Jurkat, Clone E6-1 (cell line): ENCODE measurements at regions not wholly inside any gene's neighbourhood (a gene's known extent, or its start where the extent isn't known, plus 50 kb on each side); places are given as distances from the start of the nearest gene placed in this dataset.
"Not testable (repeated sequence)": the region's sequence is repeated elsewhere in the genome, so short reads cannot be mapped to it uniquely, and the experiment has no call there.

Experiments used
- DNase-seq: peaks from one replicate; pipeline ENCODE4 v3.0.0-alpha.2; 2011; ENCODE audit warnings: low read depth, low spot score
- H3K4me3 ChIP-seq: 2 replicates; pipeline ENCODE4 v1.5.1; 2011; ENCODE audit warnings: mild to moderate bottlenecking, low read length, control low read depth, moderate library complexity

GRCh38 chr16:80277182-80277581 is 263.6 kb upstream of the DYNLRB2 start:
- DNase-seq = no peak

GRCh38 chr16:80274576-80275191 is 266.1 kb upstream of the DYNLRB2 start:
- H3K4me3 ChIP-seq = no peak overlapping the region
- no peak for DNase-seq

More at GRCh38 chr16:80277182-80277581, 263.6 kb upstream of the DYNLRB2 start:
- H3K4me3 ChIP-seq = no peak overlapping the region

DNA sequence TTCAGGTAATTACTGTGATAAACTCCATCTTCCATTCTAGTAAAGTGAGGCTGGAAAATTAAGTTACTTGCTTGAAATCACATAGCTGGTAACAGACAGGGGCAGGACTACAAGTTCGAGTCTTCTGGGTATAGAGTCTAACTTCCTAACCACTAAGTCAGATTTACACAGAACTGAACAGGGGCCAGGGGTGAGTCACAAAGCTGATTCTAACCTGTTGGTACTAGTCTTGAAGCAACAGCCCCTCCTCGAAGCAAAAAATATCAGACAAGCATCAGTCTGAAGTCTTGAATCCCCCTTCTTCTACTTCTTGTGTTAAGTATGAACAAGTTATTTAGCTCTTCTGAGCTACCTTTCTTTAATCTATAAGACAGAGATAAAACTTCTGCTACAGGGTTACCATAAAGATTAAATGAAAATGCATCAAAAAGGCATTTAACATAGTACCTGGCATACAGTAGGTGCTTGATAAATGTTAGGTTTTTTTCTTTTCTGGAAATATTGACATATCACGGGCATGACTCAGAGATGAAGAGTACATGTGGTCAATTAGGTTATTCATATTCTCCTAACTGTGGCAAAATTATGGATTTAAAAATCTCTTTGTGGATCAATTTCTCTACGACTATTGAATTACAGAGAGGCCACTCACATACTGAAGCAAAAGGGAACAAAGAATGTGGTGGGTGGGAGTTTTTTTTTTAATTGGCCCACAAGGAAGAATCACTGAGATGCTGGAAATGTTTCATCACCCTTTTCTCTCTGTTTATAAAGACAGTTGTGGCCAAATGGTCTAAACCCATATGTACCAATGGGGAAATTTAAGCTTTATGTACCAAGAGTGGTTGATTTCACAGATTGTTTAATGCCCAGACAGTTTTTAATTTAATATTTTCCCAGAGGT is 266.9 kb upstream of the DYNLRB2 start:
- DNase-seq = no peak
- H3K4me3 ChIP-seq = no peak overlapping the region

GRCh38 chr16:80265624-80266306 is 275.0 kb upstream of the DYNLRB2 start:
- no peak overlapping the region for H3K4me3 ChIP-seq
- DNase-seq = no peak

DNA sequence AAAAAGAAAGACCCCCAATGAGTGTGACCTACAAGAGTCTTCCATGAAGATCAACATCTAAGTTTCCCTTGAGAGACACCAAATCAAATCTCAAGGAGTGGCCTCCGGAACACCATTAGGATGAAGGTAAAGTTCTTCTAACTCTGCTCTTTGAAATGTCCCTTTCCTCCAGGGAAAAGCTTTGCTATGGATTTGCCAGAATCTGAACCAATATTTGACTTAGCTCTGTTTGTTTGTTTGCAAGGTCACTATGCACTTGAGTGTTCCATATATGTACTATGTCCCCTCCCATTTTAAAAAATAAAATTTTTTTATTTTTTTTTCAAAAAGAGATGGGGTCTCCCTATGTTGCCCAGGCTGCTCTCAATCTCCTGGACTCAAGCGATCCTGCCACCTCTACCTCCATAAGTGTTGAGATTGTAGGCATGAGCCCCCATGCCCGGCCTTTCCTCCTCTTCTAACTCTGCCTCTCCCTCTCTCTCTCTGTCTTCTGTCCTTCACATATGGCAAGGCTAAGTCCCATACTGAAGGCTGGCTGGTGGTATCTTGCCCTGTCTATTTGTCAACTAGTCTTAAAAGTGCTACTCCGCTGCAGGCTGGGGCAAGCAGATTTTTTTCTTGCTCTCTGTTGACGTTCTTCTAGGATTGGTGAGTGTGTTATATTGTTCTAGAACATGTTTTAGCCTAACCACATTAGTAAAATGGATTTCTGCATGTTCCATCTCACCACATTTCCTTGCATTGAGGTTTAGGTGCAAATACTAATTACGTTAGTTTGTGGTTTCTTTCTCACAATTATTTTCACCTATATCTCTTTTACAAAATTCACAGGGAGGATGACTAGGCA is 276.7 kb upstream of the DYNLRB2 start:
- H3K4me3 ChIP-seq = no peak overlapping the region
- DNase-seq = peak; percentile 16

DNA sequence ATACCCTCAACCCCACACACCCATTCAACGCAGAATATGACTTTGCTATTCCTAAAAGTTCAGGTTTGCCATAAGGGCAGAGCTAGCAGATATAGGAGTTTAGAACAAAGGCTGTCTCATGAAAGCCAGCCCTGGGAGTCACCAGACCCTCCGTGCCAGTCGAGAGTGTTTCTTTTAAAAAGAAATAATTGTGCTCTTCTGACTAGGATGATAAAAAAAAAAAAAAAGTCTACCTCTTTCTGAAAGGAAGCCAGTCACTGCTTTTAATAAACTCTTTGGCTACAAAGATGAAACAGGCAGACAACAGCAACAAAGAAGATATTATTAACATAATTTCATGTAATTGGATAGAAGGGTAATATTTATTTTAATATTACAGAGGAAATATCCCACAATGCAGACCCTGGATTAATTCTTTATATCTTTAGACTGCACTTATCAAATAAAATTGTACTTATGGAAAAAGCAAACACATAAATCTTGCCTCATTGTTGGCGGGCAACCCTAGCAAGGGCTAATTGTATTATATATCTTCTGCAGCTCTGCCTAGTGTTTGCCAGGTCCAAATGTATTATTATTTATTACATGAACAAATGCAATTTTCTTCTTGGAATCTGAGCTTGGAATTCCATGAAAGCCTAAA is 277.5 kb upstream of the DYNLRB2 start:
- DNase-seq = no peak
- no peak overlapping the region for H3K4me3 ChIP-seq

DNA sequence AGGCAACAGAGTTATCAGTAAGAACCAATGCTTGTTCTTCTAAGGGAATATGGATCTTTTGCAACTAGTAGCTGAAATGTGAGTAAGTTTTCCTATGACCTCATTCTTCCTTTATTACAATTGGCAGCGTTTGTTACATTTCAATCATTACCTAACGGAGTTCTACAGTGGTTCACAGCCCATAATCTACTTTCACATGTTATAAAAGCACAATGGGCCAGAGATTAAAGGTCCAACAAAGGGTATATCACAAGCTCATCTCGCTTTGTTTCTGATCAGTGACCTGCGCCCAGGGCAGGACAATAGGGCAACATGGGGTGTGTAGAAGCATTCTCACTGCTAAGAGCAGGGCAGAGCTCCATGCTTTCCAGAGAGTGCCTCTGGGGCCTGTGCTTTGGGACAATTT is 279.9 kb upstream of the DYNLRB2 start:
- H3K4me3 ChIP-seq = no peak overlapping the region
- no peak for DNase-seq

GRCh38 chr16:80259290-80259805 is 281.4 kb upstream of the DYNLRB2 start:
- H3K4me3 ChIP-seq = no peak overlapping the region
- DNase-seq = no peak

- H3K4me3 ChIP-seq = no peak overlapping the region
- DNase-seq = no peak
Observed at GRCh38 chr16:80258407-80258806, 282.4 kb upstream of the DYNLRB2 start.

GRCh38 chr16:80254970-80255369 is 285.8 kb upstream of the DYNLRB2 start:
- DNase-seq = no peak
- H3K4me3 ChIP-seq = no peak overlapping the region

- no peak for DNase-seq
- H3K4me3 ChIP-seq = no peak overlapping the region
Observed at GRCh38 chr16:80253741-80254140, 287.1 kb upstream of the DYNLRB2 start.

GRCh38 chr16:80250381-80250780 is 290.4 kb upstream of the DYNLRB2 start:
- H3K4me3 ChIP-seq = no peak overlapping the region
- DNase-seq = no peak

DNA sequence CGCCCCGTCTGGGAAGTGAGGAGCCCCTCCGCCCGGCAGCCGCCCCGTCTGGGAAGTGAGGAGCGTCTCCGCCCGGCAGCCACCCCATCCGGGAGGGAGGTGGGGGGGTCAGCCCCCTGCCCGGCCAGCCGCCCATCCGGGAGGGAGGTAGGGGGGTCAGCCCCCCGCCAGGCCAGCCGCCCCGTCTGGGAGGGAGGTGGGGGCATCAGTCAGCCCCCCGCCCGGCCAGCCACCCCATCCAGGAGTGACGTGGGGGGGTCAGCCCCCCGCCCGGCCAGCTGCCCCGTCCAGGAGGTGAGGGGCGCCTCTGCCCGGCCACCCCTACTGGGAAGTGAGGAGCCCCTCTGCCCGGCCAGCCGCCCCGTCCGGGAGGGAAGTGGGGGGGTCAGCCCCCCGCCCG is 297.5 kb upstream of the DYNLRB2 start:
- not testable (repeated sequence) for H3K4me3 ChIP-seq, DNase-seq

GRCh38 chr16:80242279-80242678 is 298.5 kb upstream of the DYNLRB2 start:
- DNase-seq, H3K4me3 ChIP-seq: not testable (repeated sequence)

DNA sequence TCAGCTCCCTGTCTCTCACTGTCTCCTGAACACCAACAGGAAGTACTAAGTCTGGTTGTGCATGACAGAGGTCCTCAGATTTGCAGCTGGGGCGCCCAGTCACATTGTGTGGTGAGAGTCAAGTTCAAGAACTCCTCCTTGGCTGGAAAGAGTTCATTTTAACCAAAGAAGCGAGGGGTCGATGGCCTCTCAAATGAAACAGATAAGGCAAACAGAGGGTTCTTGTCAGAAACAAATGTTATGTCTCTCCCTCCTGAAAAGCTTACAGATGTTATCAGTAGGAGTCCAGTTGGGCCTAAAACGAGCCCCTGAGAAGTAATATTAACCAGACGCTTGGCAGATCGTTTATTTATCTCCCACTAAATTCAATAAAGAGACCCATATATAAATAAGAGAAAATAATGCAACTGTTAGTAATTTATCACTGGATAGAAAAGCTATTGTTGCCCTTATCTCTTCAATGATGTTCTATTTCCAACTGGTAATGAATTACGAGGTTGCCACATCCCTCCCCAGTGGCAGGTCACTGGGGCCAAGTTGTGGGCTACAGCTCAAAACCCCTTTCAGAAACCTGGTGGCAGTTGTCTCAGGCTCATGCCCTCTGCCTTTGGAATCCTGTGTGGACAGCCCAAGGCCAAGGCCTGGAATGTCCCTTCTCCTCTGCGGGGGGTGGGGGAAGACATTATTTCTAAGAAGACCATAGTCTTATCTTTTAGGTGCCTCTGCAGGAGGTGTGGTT is 307.5 kb upstream of the DYNLRB2 start:
- no peak for DNase-seq
- H3K4me3 ChIP-seq = no peak overlapping the region

DNA sequence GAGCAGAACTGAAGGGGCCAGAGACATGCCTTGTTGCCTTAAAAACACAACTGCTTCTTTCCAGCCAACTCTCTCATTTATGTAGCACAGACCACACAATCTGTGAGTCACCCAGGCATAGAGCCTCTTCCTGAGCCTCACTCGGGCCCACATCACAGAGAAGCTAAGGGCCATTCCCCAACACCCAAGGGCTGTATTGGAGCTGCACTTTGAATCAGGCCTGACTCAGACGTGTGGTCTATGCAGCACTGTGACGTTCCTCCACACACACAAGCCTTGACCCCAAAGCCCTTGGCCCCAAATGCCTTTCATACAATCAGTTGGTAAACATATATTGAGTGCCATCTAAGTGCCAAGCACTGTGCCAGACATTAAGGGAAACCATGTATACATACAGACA is 308.9 kb upstream of the DYNLRB2 start:
- no peak for DNase-seq
- no peak overlapping the region for H3K4me3 ChIP-seq

DNA sequence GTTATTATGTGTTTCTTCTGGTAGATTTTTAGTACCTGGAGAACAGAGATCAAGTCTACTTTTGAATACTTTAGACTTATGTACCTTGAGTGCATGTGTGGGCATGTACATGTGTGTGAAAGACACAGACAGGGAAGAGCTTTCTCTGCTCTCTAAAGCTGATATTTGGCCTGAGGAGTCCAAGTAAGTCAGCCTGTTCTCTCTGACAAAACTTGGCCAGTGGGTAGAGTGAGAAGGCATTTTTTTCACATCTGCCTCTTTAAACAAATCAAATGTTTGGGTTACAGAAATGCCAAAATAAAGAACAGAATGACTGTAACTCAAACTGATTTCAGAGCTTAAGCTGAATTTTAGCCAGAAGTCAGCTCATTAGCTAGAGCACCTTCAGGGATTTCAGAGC is 309.7 kb upstream of the DYNLRB2 start:
- no peak overlapping the region for H3K4me3 ChIP-seq
- DNase-seq = no peak
